ENCODE measurements at regions not wholly inside any gene's neighbourhood (a gene's known extent, or its start where the extent isn't known, plus 50 kb on each side); places are given as distances from the start of the nearest gene placed in this dataset.

GRCh38 chr2:222071911-222072310, 226.9 kb downstream of the PAX3 start:
- no peak for TF ChIP-seq JUNB (IDR thresholded peaks at IDR 0.05; ENCODE audit: unreplicated experiment)
- no peak for TF ChIP-seq CTCF (conservative IDR thresholded peaks at IDR 0.05; ENCODE audit: low read depth in 2 of 2)
- TF ChIP-seq POLR2AphosphoS5 (IDR thresholded peaks at IDR 0.05; ENCODE audit: low read depth): no peak
- TF ChIP-seq EZH2 (IDR thresholded peaks at IDR 0.05; ENCODE audit: low read depth, unreplicated experiment): no peak
- TF ChIP-seq, protein P1, sequence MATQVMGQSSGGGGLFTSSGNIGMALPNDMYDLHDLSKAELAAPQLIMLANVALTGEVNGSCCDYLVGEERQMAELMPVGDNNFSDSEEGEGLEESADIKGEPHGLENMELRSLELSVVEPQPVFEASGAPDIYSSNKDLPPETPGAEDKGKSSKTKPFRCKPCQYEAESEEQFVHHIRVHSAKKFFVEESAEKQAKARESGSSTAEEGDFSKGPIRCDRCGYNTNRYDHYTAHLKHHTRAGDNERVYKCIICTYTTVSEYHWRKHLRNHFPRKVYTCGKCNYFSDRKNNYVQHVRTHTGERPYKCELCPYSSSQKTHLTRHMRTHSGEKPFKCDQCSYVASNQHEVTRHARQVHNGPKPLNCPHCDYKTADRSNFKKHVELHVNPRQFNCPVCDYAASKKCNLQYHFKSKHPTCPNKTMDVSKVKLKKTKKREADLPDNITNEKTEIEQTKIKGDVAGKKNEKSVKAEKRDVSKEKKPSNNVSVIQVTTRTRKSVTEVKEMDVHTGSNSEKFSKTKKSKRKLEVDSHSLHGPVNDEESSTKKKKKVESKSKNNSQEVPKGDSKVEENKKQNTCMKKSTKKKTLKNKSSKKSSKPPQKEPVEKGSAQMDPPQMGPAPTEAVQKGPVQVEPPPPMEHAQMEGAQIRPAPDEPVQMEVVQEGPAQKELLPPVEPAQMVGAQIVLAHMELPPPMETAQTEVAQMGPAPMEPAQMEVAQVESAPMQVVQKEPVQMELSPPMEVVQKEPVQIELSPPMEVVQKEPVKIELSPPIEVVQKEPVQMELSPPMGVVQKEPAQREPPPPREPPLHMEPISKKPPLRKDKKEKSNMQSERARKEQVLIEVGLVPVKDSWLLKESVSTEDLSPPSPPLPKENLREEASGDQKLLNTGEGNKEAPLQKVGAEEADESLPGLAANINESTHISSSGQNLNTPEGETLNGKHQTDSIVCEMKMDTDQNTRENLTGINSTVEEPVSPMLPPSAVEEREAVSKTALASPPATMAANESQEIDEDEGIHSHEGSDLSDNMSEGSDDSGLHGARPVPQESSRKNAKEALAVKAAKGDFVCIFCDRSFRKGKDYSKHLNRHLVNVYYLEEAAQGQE (IDR thresholded peaks at IDR 0.05; ENCODE audit: unreplicated experiment): no peak
- TF ChIP-seq STAT1 (IDR thresholded peaks at IDR 0.05; ENCODE audit: unreplicated experiment): no peak
- TF ChIP-seq CREB1 (CRISPR knock-in tag; IDR thresholded peaks at IDR 0.05; ENCODE audit: low read depth): no peak
- TF ChIP-seq EZH2phosphoT487 (IDR thresholded peaks at IDR 0.05; ENCODE audit: unreplicated experiment): no peak
- no peak for TF ChIP-seq ZNF331 (CRISPR knock-in tag; IDR thresholded peaks at IDR 0.05; ENCODE audit: low read depth)
- TF ChIP-seq ZNF114 (CRISPR knock-in tag; IDR thresholded peaks at IDR 0.05): no peak
- TF ChIP-seq, protein P2, sequence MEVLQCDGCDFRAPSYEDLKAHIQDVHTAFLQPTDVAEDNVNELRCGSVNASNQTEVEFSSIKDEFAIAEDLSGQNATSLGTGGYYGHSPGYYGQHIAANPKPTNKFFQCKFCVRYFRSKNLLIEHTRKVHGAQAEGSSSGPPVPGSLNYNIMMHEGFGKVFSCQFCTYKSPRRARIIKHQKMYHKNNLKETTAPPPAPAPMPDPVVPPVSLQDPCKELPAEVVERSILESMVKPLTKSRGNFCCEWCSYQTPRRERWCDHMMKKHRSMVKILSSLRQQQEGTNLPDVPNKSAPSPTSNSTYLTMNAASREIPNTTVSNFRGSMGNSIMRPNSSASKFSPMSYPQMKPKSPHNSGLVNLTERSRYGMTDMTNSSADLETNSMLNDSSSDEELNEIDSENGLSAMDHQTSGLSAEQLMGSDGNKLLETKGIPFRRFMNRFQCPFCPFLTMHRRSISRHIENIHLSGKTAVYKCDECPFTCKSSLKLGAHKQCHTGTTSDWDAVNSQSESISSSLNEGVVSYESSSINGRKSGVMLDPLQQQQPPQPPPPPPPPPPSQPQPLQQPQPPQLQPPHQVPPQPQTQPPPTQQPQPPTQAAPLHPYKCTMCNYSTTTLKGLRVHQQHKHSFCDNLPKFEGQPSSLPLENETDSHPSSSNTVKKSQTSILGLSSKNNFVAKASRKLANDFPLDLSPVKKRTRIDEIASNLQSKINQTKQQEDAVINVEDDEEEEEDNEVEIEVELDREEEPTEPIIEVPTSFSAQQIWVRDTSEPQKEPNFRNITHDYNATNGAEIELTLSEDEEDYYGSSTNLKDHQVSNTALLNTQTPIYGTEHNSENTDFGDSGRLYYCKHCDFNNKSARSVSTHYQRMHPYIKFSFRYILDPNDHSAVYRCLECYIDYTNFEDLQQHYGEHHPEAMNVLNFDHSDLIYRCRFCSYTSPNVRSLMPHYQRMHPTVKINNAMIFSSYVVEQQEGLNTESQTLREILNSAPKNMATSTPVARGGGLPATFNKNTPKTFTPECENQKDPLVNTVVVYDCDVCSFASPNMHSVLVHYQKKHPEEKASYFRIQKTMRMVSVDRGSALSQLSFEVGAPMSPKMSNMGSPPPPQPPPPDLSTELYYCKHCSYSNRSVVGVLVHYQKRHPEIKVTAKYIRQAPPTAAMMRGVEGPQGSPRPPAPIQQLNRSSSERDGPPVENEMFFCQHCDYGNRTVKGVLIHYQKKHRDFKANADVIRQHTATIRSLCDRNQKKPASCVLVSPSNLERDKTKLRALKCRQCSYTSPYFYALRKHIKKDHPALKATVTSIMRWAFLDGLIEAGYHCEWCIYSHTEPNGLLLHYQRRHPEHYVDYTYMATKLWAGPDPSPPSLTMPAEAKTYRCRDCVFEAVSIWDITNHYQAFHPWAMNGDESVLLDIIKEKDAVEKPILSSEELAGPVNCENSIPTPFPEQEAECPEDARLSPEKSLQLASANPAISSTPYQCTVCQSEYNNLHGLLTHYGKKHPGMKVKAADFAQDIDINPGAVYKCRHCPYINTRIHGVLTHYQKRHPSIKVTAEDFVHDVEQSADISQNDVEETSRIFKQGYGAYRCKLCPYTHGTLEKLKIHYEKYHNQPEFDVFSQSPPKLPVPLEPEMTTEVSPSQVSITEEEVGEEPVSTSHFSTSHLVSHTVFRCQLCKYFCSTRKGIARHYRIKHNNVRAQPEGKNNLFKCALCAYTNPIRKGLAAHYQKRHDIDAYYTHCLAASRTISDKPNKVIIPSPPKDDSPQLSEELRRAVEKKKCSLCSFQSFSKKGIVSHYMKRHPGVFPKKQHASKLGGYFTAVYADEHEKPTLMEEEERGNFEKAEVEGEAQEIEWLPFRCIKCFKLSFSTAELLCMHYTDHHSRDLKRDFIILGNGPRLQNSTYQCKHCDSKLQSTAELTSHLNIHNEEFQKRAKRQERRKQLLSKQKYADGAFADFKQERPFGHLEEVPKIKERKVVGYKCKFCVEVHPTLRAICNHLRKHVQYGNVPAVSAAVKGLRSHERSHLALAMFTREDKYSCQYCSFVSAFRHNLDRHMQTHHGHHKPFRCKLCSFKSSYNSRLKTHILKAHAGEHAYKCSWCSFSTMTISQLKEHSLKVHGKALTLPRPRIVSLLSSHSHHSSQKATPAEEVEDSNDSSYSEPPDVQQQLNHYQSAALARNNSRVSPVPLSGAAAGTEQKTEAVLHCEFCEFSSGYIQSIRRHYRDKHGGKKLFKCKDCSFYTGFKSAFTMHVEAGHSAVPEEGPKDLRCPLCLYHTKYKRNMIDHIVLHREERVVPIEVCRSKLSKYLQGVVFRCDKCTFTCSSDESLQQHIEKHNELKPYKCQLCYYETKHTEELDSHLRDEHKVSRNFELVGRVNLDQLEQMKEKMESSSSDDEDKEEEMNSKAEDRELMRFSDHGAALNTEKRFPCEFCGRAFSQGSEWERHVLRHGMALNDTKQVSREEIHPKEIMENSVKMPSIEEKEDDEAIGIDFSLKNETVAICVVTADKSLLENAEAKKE (CRISPR knock-in tag; IDR thresholded peaks at IDR 0.05): no peak
- TF ChIP-seq NANOG (IDR thresholded peaks at IDR 0.05; ENCODE audit: borderline replicate concordance): no peak
